Upper lobe of right lung (tissue), 1 donor: ENCODE measurements at regions not wholly inside any gene's neighbourhood (a gene's known extent, or its start where the extent isn't known, plus 50 kb on each side); places are given as distances from the start of the nearest gene placed in this dataset.

ENCODE experiments used
- ATAC-seq: fragments of 200-7000 bp; cut with Tn5 transposase; one replicate; pipeline ENCODE4 v1.9.1; 2020; ENCODE audit warnings: mild to moderate bottlenecking, moderate library complexity
- DNase-seq: peaks from one replicate; pipeline ENCODE4 v3.0.0-alpha.2; 2020
- H3K27ac ChIP-seq: fragments of 200-600 bp; one replicate; pipeline ENCODE4 v1.8.0; 2022
- H3K27me3 ChIP-seq: fragments of 200-600 bp; one replicate; pipeline ENCODE4 v1.8.0; 2022; ENCODE audit warnings: mild to moderate bottlenecking
- H3K36me3 ChIP-seq: fragments of 200-600 bp; one replicate; pipeline ENCODE4 v1.8.0; 2022
- H3K4me1 ChIP-seq: fragments of 200-600 bp; one replicate; pipeline ENCODE4 v1.8.0; 2022
- H3K4me3 ChIP-seq: fragments of 200-600 bp; one replicate; pipeline ENCODE4 v1.8.0; 2022; ENCODE audit warnings: mild to moderate bottlenecking
- H3K9me3 ChIP-seq: fragments of 200-600 bp; one replicate; pipeline ENCODE4 v1.8.0; 2022
- CTCF ChIP-seq: fragments of 200-600 bp; IDR thresholded peaks from one replicate; pipeline ENCODE4 v1.8.0; 2022; ENCODE audit warnings: antibody characterized with exemption
- intact Hi-C: fragments of 100-400 bp; cut with DNase I; formaldehyde crosslinking; loops from one replicate; pipeline ENCODE4 v1.11.0; 2022
- donor health status: DM: no; HTN: yes; CAD: no; lungs with severe emphysema.

- Histone ChIP-seq H3K4me3 (no peak overlapping the region), H3K27me3 (no peaks in the 10 kb centered on the region), H3K36me3 (no peaks in the 10 kb centered on the region), H3K4me1 (no peaks in the 10 kb centered on the region), H3K9me3 (no peaks in the 10 kb centered on the region), H3K27ac (no peak overlapping the region)
- ATAC-seq (no peak), DNase-seq (no peak)
- intact Hi-C loops: no loop called here
- no peak for TF ChIP-seq CTCF
Observed at GRCh38 chrX:25640276-25640675, 497.9 kb upstream of the MAGEB18 start.

DNA sequence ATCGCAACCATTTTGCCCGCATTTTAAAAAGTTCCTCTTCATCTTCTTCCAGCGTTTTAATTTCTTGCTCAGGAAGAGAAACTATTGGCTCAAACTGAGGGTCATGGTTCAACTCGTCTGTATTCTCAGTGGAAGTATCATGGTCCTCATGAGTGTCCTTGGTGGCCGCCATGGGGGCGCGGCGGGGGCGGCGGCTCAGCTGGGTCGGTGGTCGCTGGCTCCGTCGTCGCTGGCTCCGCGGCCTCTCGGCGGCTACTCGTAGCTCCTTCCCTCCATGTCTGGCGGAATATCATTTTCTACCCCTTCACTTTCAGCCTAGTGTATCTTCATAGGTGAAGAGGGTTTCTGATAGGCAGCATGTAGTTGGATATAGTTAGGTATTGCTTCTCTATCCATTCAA is 492.0 kb upstream of the MAGEB18 start:
- Histone ChIP-seq H3K4me1 (no peaks in the 10 kb centered on the region), H3K27me3 (no peaks in the 10 kb centered on the region), H3K9me3 (no peaks in the 10 kb centered on the region), H3K4me3 (no peak overlapping the region), H3K27ac (no peak overlapping the region), H3K36me3 (no peaks in the 10 kb centered on the region)
- DNase-seq (no peak), ATAC-seq (no peak)
- TF ChIP-seq CTCF: no peak
- intact Hi-C loops: no loop called here

- TF ChIP-seq CTCF: no peak
Observed at GRCh38 chrX:25648790-25649189, 489.4 kb upstream of the MAGEB18 start.

DNA sequence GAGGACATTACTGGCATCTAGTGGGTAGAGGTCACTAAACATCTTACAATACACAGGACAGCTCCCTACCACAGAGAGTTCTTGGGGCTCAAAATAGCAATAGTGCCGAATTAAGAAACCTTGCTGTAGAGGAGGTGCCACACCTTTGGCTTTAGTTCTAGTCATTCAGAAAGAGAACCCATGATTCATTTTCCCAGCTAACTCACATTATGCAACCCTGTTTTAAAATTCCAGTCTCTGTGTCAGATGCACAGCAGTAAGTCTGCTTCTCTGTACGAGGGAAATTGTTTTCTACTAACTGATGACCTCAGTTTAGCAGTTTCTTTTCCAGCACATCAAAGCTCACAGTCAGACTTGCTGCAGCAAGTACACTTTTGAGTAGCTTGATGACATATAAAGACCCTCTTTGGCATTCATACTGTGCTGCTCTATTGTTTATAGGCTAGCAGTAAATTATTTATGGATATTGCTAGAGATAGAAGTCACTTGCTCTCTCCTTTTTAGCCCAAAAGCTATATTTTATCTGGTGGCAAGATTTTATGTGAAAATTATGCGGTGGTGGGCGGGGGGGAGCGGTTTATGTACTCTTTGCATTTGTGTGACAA is 487.8 kb upstream of the MAGEB18 start:
- TF ChIP-seq CTCF: no peak
- no peaks in the 10 kb centered on the region for H3K36me3 ChIP-seq
- no peak for DNase-seq
- no peaks in the 10 kb centered on the region for H3K4me1 ChIP-seq
- H3K27me3 ChIP-seq: no peaks in the 10 kb centered on the region
- H3K9me3 ChIP-seq: no peaks in the 10 kb centered on the region
- ATAC-seq: no peak
- intact Hi-C loops: no loop called here
- H3K27ac ChIP-seq: no peak overlapping the region
- H3K4me3 ChIP-seq: no peak overlapping the region

More at GRCh38 chrX:25648790-25649189, 489.4 kb upstream of the MAGEB18 start:
- Histone ChIP-seq H3K4me1 (no peaks in the 10 kb centered on the region), H3K4me3 (no peak overlapping the region), H3K36me3 (no peaks in the 10 kb centered on the region), H3K27me3 (no peaks in the 10 kb centered on the region), H3K27ac (no peak overlapping the region), H3K9me3 (no peaks in the 10 kb centered on the region)
- ATAC-seq: no peak
- DNase-seq: no peak
- intact Hi-C loops: no loop called here

DNA sequence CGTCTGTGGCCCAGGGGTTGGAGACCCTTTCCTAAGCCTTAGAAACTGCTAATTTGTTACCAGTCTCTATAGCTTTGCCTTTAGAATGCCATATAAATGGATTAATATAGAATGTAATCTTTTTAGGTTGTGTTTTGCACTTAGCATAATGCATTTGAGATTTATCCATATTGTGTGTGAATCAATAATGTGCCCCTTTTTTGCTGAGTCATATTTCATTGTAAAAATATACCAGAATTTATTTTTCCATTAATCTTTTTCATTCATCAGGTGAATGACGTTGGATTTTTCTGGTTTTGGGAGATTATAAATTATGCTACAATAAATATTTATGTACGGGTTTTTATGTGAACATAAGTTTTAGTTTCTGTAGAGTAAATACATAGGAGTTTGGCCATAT is 478.8 kb upstream of the MAGEB18 start:
- no peak for TF ChIP-seq CTCF
- H3K4me1 ChIP-seq: no peaks in the 10 kb centered on the region
- no peaks in the 10 kb centered on the region for H3K27me3 ChIP-seq
- no peaks in the 10 kb centered on the region for H3K36me3 ChIP-seq
- no peak for DNase-seq
- intact Hi-C loops: no loop called here
- ATAC-seq: no peak
- H3K27ac ChIP-seq: no peak overlapping the region
- H3K4me3 ChIP-seq: no peak overlapping the region
- no peaks in the 10 kb centered on the region for H3K9me3 ChIP-seq

- ATAC-seq (no peak), DNase-seq (no peak)
- Histone ChIP-seq H3K4me1 (no peaks in the 10 kb centered on the region), H3K27ac (no peak overlapping the region), H3K27me3 (no peaks in the 10 kb centered on the region), H3K36me3 (no peaks in the 10 kb centered on the region), H3K9me3 (no peaks in the 10 kb centered on the region), H3K4me3 (no peak overlapping the region)
- intact Hi-C loops: no loop called here
- TF ChIP-seq CTCF: no peak
Observed at GRCh38 chrX:25663701-25664100, 474.4 kb upstream of the MAGEB18 start.
